HepG2 (cell line): ENCODE measurements at regions not wholly inside any gene's neighbourhood (a gene's known extent, or its start where the extent isn't known, plus 50 kb on each side); places are given as distances from the start of the nearest gene placed in this dataset.

ENCODE experiments used
- ATAC-seq: fragments of 200-7000 bp; cut with Tn5 transposase; 3 replicates; pipeline ENCODE4 v1.9.1; 2020; ENCODE audit warnings: mild to moderate bottlenecking, moderate library complexity
- BruUV-seq: library from RNA; stranded (reverse); fragments of 400-500 nt; replicated peaks from 2 replicates; lab custom pipeline; 2021; lab: Mats Ljungman, UMichigan
- CTCF ChIA-PET: fragments of 300-600 bp; formaldehyde crosslinking; extraction: SDS; loops from one replicate; lab custom pipeline; 2021; ENCODE audit warnings: low total read pairs, inconsistent platforms, low intra/inter-chr PET ratio; lab: Yijun Ruan, JAX
- POLR2A ChIA-PET: fragments of 350-600 bp; sonication (Branson Sonifier 250); formaldehyde crosslinking; loops from one replicate; lab custom pipeline; 2020; ENCODE audit warnings: antibody characterized with exemption, inconsistent platforms; lab: Yijun Ruan, JAX
- DNase-seq: peaks from one replicate; pipeline ENCODE4 v3.0.0-alpha.2; 2015; ENCODE audit warnings: low spot score
- FAIRE-seq: peaks from 3 replicates; lab custom pipeline; 2011; peaks lifted over from hg19 to GRCh38; lab: Jason Lieb, UNC
- H2AFZ ChIP-seq: one replicate; pipeline ENCODE4 v1.6.1; 2011; ENCODE audit warnings: low read length, inconsistent platforms
- H3K27ac ChIP-seq: fragments of 300-600 bp; 3 replicates; pipeline ENCODE4 v1.8.0; 2011; ENCODE audit warnings: mixed run types, mild to moderate bottlenecking, mixed read lengths, low read length, inconsistent platforms; ENCODE audit not compliant: insufficient read depth; ENCODE audit errors: extremely low read length
- H3K27me3 ChIP-seq, 2 experiments: fragments of 200-600 bp in 1 of 2; 2 replicates in 1 of 2; 3 replicates in 1 of 2; pipeline versions ENCODE4 v1.6.0 to v1.8.0; 2011; ENCODE audit warnings: low read length in 2 of 2, mild to moderate bottlenecking in 2 of 2, moderate library complexity in 2 of 2, inconsistent platforms in 1 of 2; ENCODE audit not compliant: insufficient read depth in 2 of 2, control insufficient read depth in 1 of 2
- H3K36me3 ChIP-seq, 2 experiments: fragments of 200-600 bp in 1 of 2; replicated peaks in 1 of 2; 2 replicates in 1 of 2; 3 replicates in 1 of 2; pipeline versions ENCODE4 v1.5.1 to v1.8.0; 2011; ENCODE audit warnings: low read length in 2 of 2, inconsistent platforms in 1 of 2; ENCODE audit not compliant: insufficient read depth in 2 of 2, control insufficient read depth in 1 of 2
- H3K4me1 ChIP-seq: 2 replicates; pipeline ENCODE4 v1.5.1; 2012; ENCODE audit warnings: low read length, inconsistent platforms; ENCODE audit not compliant: insufficient read depth
- H3K4me2 ChIP-seq: 2 replicates; pipeline ENCODE4 v1.6.0; 2011; ENCODE audit warnings: low read depth, low read length, inconsistent platforms
- H3K4me3 ChIP-seq, 3 experiments: fragments of 200-600 bp in 1 of 3; sonication (generic), shearing (Covaris generic) in 1 of 3; replicated peaks in 1 of 3; 2 replicates each; pipeline ENCODE4 v1.5.1; 2011 to 2016; ENCODE audit warnings: low read length in 3 of 3, inconsistent platforms in 2 of 3, low read depth in 2 of 3, mild to moderate bottlenecking in 2 of 3, control low read depth in 1 of 3, mixed read lengths in 1 of 3; ENCODE audit not compliant: insufficient read depth in 1 of 3
- H3K79me2 ChIP-seq: one replicate; pipeline ENCODE4 v1.6.1; 2011; ENCODE audit warnings: low read length, inconsistent platforms; ENCODE audit not compliant: insufficient read depth
- H3K9ac ChIP-seq: 2 replicates; pipeline ENCODE4 v1.6.0; 2011; ENCODE audit warnings: mild to moderate bottlenecking, low read depth, low read length, inconsistent platforms; ENCODE audit not compliant: insufficient read depth
- H3K9me3 ChIP-seq: 2 replicates; pipeline ENCODE4 v1.5.1; 2012; ENCODE audit warnings: mild to moderate bottlenecking, low read length
- H4K20me1 ChIP-seq: 2 replicates; pipeline ENCODE4 v1.6.0; 2011; ENCODE audit warnings: inconsistent platforms, mild to moderate bottlenecking, low read length, moderate library complexity; ENCODE audit not compliant: insufficient read depth
- ETV6 ChIP-seq: sonication (generic); formaldehyde crosslinking; conservative IDR thresholded peaks from 2 replicates; pipeline ENCODE4 v1.4.0; 2020; ENCODE audit warnings: missing genetic modification reagents
- FOXA3 ChIP-seq: IDR thresholded peaks from 2 replicates; pipeline ENCODE4 v1.6.1; 2016; ENCODE audit warnings: missing genetic modification reagents, missing compliant biosample characterization
- MAFF ChIP-seq: IDR thresholded peaks from 2 replicates; pipeline ENCODE4 v1.6.1; 2011; ENCODE audit warnings: low read depth, low read length, improper control_type of control experiment
- MAFK ChIP-seq, 2 experiments: IDR thresholded peaks in 1 of 2; conservative IDR thresholded peaks in 1 of 2; 2 replicates each; pipeline ENCODE4 v1.6.1; 2011; ENCODE audit warnings: improper control_type of control experiment in 2 of 2, low read length in 2 of 2
- NCOA5 ChIP-seq: sonication (generic); formaldehyde crosslinking; IDR thresholded peaks from 2 replicates; pipeline ENCODE4 v1.4.0; 2020; ENCODE audit warnings: missing genetic modification reagents
- ZNF879 ChIP-seq: sonication (generic); formaldehyde crosslinking; IDR thresholded peaks from 2 replicates; pipeline ENCODE4 v1.8.1; 2023; ENCODE audit warnings: missing genetic modification reagents
- WGBS: methylation state at CpG from one replicate; pipeline ENCODE4 v1.1.6; 2017; ENCODE audit warnings: low lambda C conversion rate; 5-methylcytosine and 5-hydroxymethylcytosine counted together
- in situ Hi-C: cut with HindIII; loops from 2 replicates; pipeline ENCODE4 v1.10.0; 2017; ENCODE audit warnings: low pct_unique_long_range_greater_than_20kb; ENCODE audit not compliant: extremely low pct_ligation_motif_present
- intact Hi-C: fragments of 100-400 bp; cut with micrococcal nuclease; formaldehyde crosslinking; loops from one replicate; pipeline ENCODE4 v1.10.0; 2022; ENCODE audit not compliant: unreplicated experiment
- TF ChIP-seq, protein P1 (sequence below): IDR thresholded peaks from 2 replicates; pipeline ENCODE4 v1.6.1; 2018; ENCODE audit warnings: missing genetic modification reagents, mild to moderate bottlenecking, missing compliant biosample characterization

DNA sequence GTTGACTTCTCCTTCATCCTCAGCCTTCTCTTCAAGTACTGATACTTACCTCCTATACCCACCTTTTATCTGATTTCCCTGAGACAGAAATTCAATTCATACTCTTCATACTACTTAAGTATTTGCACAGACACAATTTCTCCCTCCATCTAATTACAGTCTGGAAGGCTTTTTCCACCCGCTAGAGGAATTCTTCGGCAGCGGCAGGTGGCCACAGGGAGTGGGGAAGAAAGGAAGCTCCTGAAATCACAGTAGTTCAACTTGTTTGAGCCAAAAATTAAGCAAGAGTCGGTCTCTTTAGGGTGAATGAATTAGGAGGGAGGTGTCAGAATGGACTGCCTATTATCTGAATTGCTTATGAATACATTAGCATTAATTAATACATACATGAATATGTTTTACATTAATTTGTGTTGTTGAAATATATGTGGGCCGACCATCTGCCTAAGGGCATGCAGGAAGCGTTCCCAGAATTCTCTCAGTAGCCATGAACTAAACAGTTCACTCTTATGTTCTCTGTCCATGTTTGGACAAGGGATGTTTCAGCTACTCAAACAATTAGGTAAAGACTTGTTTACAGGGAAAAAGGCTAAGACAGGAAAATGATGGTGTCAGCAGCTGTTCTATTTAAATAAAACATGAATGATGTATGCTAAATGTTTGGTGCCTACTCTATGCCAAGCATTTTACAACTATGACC lies 101.4 kb upstream of the SMARCA2 start:
- peaks cover 0 to 10% of the 10 kb centered on the region in 2 experiments; a peak in 2 of 5 replicates for H3K27me3 ChIP-seq
- FAIRE-seq: no peak
- no peak overlapping the region for H2AFZ ChIP-seq
- no peaks in the 10 kb centered on the region for H3K79me2 ChIP-seq
- in situ Hi-C loops (no loop called here), intact Hi-C loops (no loop called here)
- H3K9ac ChIP-seq: no peak overlapping the region
- peak; percentile 6 for DNase-seq
- POLR2A ChIA-PET: no interaction called here
- peaks cover 10% of the 10 kb centered on the region for H3K4me1 ChIP-seq
- BruUV-seq: no TSS peak
- TF ChIP-seq ETV6 (CRISPR knock-in tag) (no peak), FOXA3 (CRISPR knock-in tag) (0 out of 2 replicates have a peak, but pooled peaks have one; percentile 29), MAFF (0 out of 2 replicates have a peak, but pooled peaks have one; percentile 27), MAFK (conservative IDR thresholded peaks at IDR 0.05 in 1 of 2, IDR thresholded peaks at IDR 0.05 in 1 of 2; ENCODE audit: low read length in 2 of 2) (peak in 1 of 2 experiments; percentile 1; a peak in 1 of 4 replicates)
- ATAC-seq: peak; percentile 80; the same call in 2 of the 3 replicates
- no peaks in the 10 kb centered on the region for H4K20me1 ChIP-seq
- no peaks in the 10 kb centered on the region for H3K36me3 ChIP-seq
- WGBS: 35% methylated on average over 6 of the region's 6 CpGs
- no peak overlapping the region for H3K27ac ChIP-seq
- no peaks in the 10 kb centered on the region for H3K9me3 ChIP-seq
- no peak overlapping the region for H3K4me2 ChIP-seq
- H3K4me3 ChIP-seq: no peak overlapping the region
- CTCF ChIA-PET: no interaction called here

DNA sequence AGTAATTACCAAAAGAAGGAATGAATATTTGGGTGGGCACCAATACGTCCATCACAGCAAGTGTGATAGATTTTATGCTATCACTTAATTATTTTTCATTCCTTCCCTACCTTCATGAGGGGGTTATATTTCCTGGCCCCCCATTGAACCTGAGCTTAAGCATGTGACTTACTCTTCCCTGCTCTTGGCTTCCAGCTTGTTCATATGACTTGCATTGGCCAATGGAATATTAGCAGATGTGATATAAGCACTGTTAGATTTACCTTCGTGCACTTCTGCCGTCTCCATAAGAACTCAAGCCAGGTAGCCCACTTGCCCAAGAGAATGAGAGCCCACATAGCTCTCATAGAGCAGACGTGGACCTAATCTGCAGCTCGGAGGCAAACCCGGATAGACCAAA lies 99.1 kb upstream of the SMARCA2 start:
- Histone ChIP-seq H2AFZ (no peak overlapping the region), H3K27ac (no peak overlapping the region), H3K9me3 (no peaks in the 10 kb centered on the region), H4K20me1 (no peaks in the 10 kb centered on the region), H3K79me2 (no peaks in the 10 kb centered on the region), H3K36me3 (no peaks in the 10 kb centered on the region), H3K4me1 (peaks cover 10% of the 10 kb centered on the region), H3K9ac (no peak overlapping the region), H3K4me3 (peak overlapping the region; percentile 16 to 25 (median 21); a peak in 4 of 6 replicates), H3K27me3 (peaks cover 0 to 14% of the 10 kb centered on the region in 2 experiments; a peak in 2 of 5 replicates), H3K4me2 (peak overlapping the region; percentile 62)
- DNase-seq (no peak), ATAC-seq (peak; percentile 48; the same call in 1 of the 3 replicates), FAIRE-seq (no peak)
- in situ Hi-C loops (no loop called here), intact Hi-C loops (no loop called here)
- TF ChIP-seq, protein P1, sequence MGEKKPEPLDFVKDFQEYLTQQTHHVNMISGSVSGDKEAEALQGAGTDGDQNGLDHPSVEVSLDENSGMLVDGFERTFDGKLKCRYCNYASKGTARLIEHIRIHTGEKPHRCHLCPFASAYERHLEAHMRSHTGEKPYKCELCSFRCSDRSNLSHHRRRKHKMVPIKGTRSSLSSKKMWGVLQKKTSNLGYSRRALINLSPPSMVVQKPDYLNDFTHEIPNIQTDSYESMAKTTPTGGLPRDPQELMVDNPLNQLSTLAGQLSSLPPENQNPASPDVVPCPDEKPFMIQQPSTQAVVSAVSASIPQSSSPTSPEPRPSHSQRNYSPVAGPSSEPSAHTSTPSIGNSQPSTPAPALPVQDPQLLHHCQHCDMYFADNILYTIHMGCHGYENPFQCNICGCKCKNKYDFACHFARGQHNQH (CRISPR knock-in tag): no peak
- TF ChIP-seq NCOA5 (CRISPR knock-in tag) (no peak), ZNF879 (CRISPR knock-in tag) (no peak)
- 3% methylated on average over 3 of the region's 6 CpGs for WGBS
- ChIA-PET POLR2A (no interaction called here), CTCF (no interaction called here)
- BruUV-seq: no TSS peak
